ENCODE measurements at regions not wholly inside any gene's neighbourhood (a gene's known extent, or its start where the extent isn't known, plus 50 kb on each side); places are given as distances from the start of the nearest gene placed in this dataset.

DNA sequence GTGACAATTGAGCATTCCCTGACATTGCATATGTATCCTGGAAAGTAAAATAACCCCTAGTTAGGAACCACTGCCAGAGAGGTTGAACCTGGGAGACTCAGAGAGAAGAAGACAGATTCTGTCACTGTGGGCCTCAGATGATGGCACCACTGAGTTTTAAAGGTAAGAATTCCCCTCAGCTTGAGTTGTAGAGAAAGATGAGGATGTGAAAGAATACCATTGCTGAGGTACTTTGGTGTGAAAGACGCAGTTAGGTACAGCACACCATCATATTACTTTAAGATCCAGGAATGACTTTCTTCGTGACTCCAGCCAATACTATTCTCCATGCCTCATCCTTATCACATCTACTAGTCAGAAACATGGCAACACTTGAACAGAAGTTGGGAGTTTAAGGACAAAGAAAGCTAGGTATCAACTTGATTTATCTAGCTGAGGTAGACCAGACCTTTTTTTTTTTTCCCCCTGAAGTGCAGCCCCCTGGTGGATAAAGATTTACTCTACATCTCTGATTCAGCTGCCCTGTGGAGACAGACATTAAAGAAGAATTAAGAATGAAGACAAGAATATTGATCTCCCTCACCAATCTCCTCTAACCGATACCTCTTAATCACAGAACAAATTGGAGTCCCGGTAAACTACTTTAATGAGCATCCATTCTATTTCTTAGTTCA is 630.5 kb upstream of the FANCL start:
- no peak overlapping the region for H3K27ac Mint-ChIP-seq
- peaks cover 2% of the 10 kb centered on the region for H3K4me1 Mint-ChIP-seq
- H3K36me3 Mint-ChIP-seq = no peaks in the 10 kb centered on the region
- no peak overlapping the region for H3K4me3 Mint-ChIP-seq
- no peaks in the 10 kb centered on the region for H3K9me3 Mint-ChIP-seq
- no peaks in the 10 kb centered on the region for H3K27me3 Mint-ChIP-seq (ENCODE audit: low read depth)
- peak; percentile 49 for TF ChIP-seq CTCF (IDR thresholded peaks at IDR 0.05; ENCODE audit: unreplicated experiment)
- no peak for DNase-seq (ENCODE audit: low spot score in 2 of 2, unreplicated experiment in 2 of 2)

- H3K36me3 Mint-ChIP-seq = no peaks in the 10 kb centered on the region
- no peak for TF ChIP-seq CTCF (IDR thresholded peaks at IDR 0.05; ENCODE audit: unreplicated experiment)
- no peaks in the 10 kb centered on the region for H3K27me3 Mint-ChIP-seq (ENCODE audit: low read depth)
- no peak overlapping the region for H3K4me3 Mint-ChIP-seq
- DNase-seq (ENCODE audit: low spot score in 2 of 2, unreplicated experiment in 2 of 2) = no peak
- no peaks in the 10 kb centered on the region for H3K9me3 Mint-ChIP-seq
- H3K27ac Mint-ChIP-seq = no peak overlapping the region
- H3K4me1 Mint-ChIP-seq = peaks cover 2% of the 10 kb centered on the region
Measured at GRCh38 chr2:58870704-58871103, 629.6 kb upstream of the FANCL start.

DNA sequence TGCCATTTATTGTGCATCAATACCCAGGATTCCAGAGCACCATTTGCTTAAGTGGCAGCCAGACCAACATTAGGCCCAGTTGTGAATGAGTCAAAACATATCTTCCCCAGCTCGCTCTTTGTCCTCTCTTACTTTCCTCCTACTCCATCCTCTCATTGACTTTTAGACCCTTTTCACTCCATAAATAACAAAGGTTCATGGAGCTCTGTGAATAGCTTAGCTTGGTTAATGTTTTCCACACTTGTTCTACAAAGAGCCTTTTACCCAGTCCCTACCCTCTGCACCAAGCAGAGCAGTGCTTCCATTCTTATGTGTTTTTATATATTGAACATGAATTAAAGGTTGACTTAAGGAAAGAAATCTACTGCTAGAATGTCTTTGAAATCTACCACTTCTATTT is 625.8 kb upstream of the FANCL start:
- no peak for DNase-seq (ENCODE audit: low spot score in 2 of 2, unreplicated experiment in 2 of 2)
- H3K4me3 Mint-ChIP-seq = no peak overlapping the region
- H3K9me3 Mint-ChIP-seq = peaks cover 7% of the 10 kb centered on the region
- no peak overlapping the region for H3K27ac Mint-ChIP-seq
- no peak for TF ChIP-seq CTCF (IDR thresholded peaks at IDR 0.05; ENCODE audit: unreplicated experiment)
- no peaks in the 10 kb centered on the region for H3K27me3 Mint-ChIP-seq (ENCODE audit: low read depth)
- no peaks in the 10 kb centered on the region for H3K4me1 Mint-ChIP-seq
- no peaks in the 10 kb centered on the region for H3K36me3 Mint-ChIP-seq

GRCh38 chr2:58866527-58866926 is 625.4 kb upstream of the FANCL start:
- Mint-ChIP-seq H3K36me3 (no peaks in the 10 kb centered on the region), H3K4me3 (no peak overlapping the region), H3K4me1 (no peaks in the 10 kb centered on the region), H3K27me3 (ENCODE audit: low read depth) (no peaks in the 10 kb centered on the region), H3K27ac (no peak overlapping the region), H3K9me3 (peaks cover 11% of the 10 kb centered on the region)
- no peak for TF ChIP-seq CTCF (IDR thresholded peaks at IDR 0.05; ENCODE audit: unreplicated experiment)
- DNase-seq (ENCODE audit: low spot score in 2 of 2, unreplicated experiment in 2 of 2) = no peak

- Mint-ChIP-seq H3K27me3 (ENCODE audit: low read depth) (no peaks in the 10 kb centered on the region), H3K9me3 (peaks cover 11% of the 10 kb centered on the region), H3K4me3 (no peak overlapping the region), H3K4me1 (no peaks in the 10 kb centered on the region), H3K36me3 (no peaks in the 10 kb centered on the region), H3K27ac (no peak overlapping the region)
- TF ChIP-seq CTCF (IDR thresholded peaks at IDR 0.05; ENCODE audit: unreplicated experiment) = no peak
- no peak for DNase-seq (ENCODE audit: low spot score in 2 of 2, unreplicated experiment in 2 of 2)
Measured at GRCh38 chr2:58866040-58866439, 624.9 kb upstream of the FANCL start.

GRCh38 chr2:58865436-58865835 is 624.3 kb upstream of the FANCL start:
- H3K4me3 Mint-ChIP-seq = no peak overlapping the region
- peaks cover 11% of the 10 kb centered on the region for H3K9me3 Mint-ChIP-seq
- no peaks in the 10 kb centered on the region for H3K4me1 Mint-ChIP-seq
- no peaks in the 10 kb centered on the region for H3K36me3 Mint-ChIP-seq
- H3K27ac Mint-ChIP-seq = no peak overlapping the region
- no peaks in the 10 kb centered on the region for H3K27me3 Mint-ChIP-seq (ENCODE audit: low read depth)
- DNase-seq (ENCODE audit: low spot score in 2 of 2, unreplicated experiment in 2 of 2) = no peak
- no peak for TF ChIP-seq CTCF (IDR thresholded peaks at IDR 0.05; ENCODE audit: unreplicated experiment)

Measured in mesothelial cell of epicardium (in vitro differentiated cells).